Esophagus muscularis mucosa (tissue), 4 donors: ENCODE measurements at regions not wholly inside any gene's neighbourhood (a gene's known extent, or its start where the extent isn't known, plus 50 kb on each side); places are given as distances from the start of the nearest gene placed in this dataset.

ENCODE experiments used
- EP300 ChIP-seq: sonication (generic); formaldehyde crosslinking; IDR thresholded peaks from one replicate; pipeline ENCODE4 v1.6.1; 2017; ENCODE audit warnings: antibody characterized with exemption
- POLR2A ChIP-seq: fragments of 450-650 bp; IDR thresholded peaks from one replicate; pipeline ENCODE4 v1.6.1; 2017; ENCODE audit warnings: antibody characterized with exemption, moderate library complexity, mild to moderate bottlenecking, low read depth
- POLR2AphosphoS5 ChIP-seq, 2 donors: sonication (generic); formaldehyde crosslinking; IDR thresholded peaks; one replicate each; pipeline ENCODE4 v1.6.1; 2017; ENCODE audit warnings: antibody characterized with exemption in 2 of 2
- TF ChIP-seq, protein P1 (sequence below), 3 experiments: fragments of 200-600 bp in 2 of 3; fragments of 450-650 bp in 1 of 3; sonication (generic) in 2 of 3; IDR thresholded peaks; one replicate each; pipeline ENCODE4 v1.5.1; 2017 to 2019; ENCODE audit warnings: antibody characterized with exemption in 3 of 3, mild to moderate bottlenecking in 2 of 3, moderate library complexity in 1 of 3

DNA sequence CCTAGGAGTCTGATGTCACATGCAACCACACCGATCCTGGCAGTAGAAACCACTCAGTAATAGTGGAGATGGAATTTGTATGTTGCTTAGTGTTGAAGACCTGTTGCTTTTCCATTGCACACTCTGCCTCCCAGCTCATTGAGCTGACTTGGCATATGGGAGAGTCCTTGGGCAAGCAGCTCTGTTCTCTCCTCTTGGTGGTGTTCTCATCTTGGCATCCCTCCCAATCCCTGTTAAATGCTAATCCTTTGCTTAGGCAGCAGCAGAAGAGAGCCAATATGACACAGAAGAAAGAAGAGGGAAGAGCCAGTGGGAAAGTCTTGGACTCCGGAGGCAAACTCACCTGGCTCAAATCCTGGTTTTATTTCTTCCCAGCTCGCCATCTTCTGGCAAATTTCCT is 178.0 kb upstream of the CAND1 start:
- TF ChIP-seq, protein P1, sequence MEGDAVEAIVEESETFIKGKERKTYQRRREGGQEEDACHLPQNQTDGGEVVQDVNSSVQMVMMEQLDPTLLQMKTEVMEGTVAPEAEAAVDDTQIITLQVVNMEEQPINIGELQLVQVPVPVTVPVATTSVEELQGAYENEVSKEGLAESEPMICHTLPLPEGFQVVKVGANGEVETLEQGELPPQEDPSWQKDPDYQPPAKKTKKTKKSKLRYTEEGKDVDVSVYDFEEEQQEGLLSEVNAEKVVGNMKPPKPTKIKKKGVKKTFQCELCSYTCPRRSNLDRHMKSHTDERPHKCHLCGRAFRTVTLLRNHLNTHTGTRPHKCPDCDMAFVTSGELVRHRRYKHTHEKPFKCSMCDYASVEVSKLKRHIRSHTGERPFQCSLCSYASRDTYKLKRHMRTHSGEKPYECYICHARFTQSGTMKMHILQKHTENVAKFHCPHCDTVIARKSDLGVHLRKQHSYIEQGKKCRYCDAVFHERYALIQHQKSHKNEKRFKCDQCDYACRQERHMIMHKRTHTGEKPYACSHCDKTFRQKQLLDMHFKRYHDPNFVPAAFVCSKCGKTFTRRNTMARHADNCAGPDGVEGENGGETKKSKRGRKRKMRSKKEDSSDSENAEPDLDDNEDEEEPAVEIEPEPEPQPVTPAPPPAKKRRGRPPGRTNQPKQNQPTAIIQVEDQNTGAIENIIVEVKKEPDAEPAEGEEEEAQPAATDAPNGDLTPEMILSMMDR (IDR thresholded peaks at IDR 0.05): no peak
- TF ChIP-seq POLR2AphosphoS5 (IDR thresholded peaks at IDR 0.05) (no peak), POLR2A (no peak), EP300 (no peak)
